GM12872 (cell line): ENCODE measurements at regions not wholly inside any gene's neighbourhood (a gene's known extent, or its start where the extent isn't known, plus 50 kb on each side); places are given as distances from the start of the nearest gene placed in this dataset.

Experiments
- TF ChIP-seq, protein P1 (sequence below): IDR thresholded peaks from 3 replicates; pipeline ENCODE4 v1.5.1; 2011; ENCODE audit warnings: low read depth, mild to moderate bottlenecking, low read length, moderate library complexity; ENCODE audit not compliant: insufficient read depth

DNA sequence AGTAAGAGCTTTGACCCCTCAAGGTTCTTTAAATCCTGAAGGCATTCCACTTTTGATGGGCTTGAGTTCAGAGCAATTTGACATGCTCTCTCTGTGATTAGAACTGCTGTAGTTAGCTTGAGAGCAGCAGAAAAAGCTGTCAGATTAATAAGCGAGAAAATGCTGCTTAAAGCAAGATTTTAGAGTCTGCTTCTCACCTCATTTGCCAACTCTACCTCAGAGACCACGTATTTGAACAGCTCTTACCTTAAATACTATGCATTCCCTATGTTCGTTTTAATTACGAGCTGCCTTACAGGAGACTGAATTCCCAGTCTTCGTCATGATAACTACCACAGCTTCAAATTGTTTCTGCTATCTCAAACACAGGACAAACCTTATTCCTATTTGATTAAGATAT, 253.4 kb downstream of the SLITRK6 start:
- TF ChIP-seq, protein P1, sequence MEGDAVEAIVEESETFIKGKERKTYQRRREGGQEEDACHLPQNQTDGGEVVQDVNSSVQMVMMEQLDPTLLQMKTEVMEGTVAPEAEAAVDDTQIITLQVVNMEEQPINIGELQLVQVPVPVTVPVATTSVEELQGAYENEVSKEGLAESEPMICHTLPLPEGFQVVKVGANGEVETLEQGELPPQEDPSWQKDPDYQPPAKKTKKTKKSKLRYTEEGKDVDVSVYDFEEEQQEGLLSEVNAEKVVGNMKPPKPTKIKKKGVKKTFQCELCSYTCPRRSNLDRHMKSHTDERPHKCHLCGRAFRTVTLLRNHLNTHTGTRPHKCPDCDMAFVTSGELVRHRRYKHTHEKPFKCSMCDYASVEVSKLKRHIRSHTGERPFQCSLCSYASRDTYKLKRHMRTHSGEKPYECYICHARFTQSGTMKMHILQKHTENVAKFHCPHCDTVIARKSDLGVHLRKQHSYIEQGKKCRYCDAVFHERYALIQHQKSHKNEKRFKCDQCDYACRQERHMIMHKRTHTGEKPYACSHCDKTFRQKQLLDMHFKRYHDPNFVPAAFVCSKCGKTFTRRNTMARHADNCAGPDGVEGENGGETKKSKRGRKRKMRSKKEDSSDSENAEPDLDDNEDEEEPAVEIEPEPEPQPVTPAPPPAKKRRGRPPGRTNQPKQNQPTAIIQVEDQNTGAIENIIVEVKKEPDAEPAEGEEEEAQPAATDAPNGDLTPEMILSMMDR: no peak

DNA sequence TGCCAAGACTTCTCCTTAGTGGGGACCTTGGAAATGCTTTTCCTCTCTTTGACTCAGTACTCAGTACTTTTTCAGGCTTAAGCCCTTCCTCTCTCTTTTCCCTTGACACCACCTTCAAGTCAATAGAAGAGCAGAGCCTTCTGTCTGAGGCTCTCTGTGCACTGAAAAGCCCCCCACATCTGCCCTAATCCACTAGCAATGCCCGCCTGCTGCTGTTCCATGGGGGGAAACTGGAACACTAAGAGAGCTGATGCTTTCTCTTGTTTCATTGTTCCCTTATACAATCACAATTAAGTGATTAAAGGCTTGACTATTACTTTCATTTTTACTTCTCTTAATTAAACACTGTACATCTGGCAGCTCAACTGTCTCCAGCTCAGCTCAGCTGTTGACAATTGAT, 254.5 kb downstream of the SLITRK6 start:
- TF ChIP-seq, protein P1: no peak

DNA sequence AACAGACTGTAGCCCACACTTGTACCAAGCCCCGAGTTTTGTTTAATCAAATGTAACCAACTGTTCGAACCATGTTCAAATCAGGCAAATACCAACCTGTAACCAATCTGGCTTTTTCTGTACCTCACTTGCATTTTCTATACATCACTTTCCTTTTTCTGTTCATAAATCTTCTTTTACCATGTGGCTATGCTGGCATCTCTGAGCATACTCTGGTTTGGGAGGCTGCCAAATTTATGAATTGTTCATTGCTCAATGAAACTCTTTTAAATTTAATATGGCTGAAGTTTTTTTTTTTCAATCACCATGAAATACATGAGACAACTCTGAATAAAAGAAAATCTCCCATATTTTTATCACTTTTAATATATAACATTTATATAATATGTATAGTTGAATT, 256.1 kb downstream of the SLITRK6 start:
- TF ChIP-seq, protein P1: no peak

DNA sequence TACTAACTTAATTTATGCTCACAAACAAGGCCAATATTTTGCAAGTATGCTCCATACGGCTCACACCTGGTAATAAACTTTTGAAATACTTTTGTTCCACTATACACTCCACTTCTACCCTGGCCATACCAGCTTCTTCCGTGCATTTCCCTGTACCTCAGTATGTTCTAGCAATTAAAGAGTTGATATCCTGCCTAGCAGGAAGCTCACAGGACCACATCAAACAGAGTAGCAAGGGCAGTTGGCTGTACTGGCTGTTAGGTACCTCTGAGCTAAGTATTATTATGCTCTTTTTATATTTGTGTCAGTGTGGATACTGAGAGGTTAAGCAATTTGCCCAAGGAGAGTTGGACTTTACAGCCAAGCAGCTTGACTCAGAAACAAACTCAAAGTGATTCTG, 257.7 kb downstream of the SLITRK6 start:
- TF ChIP-seq, protein P1: no peak

DNA sequence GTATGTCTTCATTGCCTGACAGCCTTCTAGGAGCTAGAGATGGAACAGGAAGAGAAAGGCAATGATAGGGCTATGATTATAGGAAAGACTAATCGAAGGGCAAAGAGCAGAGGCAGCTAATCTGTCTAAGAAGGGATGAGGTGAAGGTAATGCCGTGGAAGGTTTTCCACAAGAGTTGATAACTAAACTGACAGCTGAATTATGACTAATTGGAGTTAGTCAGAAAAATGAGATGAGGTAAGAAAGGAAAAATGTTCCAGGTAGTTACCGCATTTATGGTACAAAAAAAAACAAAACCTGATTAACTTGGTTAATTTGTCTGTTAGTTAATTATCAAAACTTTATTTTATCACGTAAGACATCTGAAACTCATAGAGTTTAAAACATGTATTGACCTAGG, 260.3 kb downstream of the SLITRK6 start:
- TF ChIP-seq, protein P1: no peak

DNA sequence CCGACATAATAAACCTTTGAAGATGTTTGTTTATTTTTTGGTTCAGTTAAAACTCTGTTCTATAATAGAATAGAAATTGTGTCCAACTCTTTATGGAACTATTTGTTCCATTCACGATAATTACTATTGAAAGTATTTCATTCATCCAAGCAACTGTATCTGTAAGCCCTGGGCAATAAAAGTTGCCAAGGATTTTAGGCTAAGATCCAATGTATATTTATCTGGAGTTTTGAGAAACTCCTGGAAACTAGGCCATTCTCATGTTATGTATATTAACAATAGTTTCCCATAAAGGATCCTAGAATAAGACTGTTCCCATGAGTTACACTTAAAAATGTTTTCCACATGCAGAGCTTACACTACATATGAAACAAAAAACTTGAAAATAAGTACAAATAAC, 261.6 kb downstream of the SLITRK6 start:
- TF ChIP-seq, protein P1: no peak

DNA sequence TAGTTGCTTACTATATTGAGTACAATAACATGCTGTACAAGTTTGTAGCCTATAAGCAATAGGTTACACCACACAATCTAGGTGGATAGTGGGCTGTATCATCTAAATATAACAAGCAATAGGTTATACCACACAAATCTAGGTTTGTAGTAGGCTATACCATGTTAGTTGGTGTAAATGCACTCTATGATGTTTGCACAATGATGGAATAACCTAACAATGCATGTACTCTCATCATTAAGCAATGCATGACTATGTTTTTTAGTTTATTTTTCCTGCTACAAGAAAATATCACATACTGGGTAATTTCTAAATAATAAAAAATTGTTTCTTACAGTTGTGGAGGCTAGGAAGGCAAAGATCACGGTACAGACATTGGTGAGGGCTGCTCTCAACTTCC, 262.5 kb downstream of the SLITRK6 start:
- TF ChIP-seq, protein P1: no peak
